GM18519 (cell line): ENCODE measurements at regions not wholly inside any gene's neighbourhood (a gene's known extent, or its start where the extent isn't known, plus 50 kb on each side); places are given as distances from the start of the nearest gene placed in this dataset.
"Not testable (repeated sequence)": the region's sequence is repeated elsewhere in the genome, so short reads cannot be mapped to it uniquely, and the experiment has no call there.

Experiments used
- ATAC-seq: cut with Tn5 transposase; IDR thresholded peaks from one replicate; pipeline ENCODE4 v1.9.1; 2021; ENCODE audit warnings: mild to moderate bottlenecking, moderate library complexity; ENCODE audit not compliant: unreplicated experiment, low FRiP score

DNA sequence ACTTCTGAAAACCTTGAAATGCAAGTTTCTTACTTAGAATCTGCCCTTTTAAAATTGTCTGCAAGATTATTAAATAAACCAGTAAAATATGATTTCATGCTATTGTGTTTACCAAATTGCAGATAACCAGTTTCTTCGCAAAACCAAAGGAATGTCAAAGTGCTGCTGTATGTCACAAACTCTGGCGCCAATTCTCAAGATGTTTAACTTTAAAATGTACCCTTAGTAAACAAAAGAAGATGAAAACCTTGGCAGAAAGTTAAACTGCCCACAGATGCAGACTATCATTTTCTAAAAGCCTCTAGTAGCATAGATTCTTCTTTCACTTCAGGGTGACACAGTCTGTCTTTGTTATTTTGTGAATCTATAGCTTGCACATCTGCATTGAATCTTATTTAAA lies 189.2 kb downstream of the SLITRK6 start:
- ATAC-seq = no peak

DNA sequence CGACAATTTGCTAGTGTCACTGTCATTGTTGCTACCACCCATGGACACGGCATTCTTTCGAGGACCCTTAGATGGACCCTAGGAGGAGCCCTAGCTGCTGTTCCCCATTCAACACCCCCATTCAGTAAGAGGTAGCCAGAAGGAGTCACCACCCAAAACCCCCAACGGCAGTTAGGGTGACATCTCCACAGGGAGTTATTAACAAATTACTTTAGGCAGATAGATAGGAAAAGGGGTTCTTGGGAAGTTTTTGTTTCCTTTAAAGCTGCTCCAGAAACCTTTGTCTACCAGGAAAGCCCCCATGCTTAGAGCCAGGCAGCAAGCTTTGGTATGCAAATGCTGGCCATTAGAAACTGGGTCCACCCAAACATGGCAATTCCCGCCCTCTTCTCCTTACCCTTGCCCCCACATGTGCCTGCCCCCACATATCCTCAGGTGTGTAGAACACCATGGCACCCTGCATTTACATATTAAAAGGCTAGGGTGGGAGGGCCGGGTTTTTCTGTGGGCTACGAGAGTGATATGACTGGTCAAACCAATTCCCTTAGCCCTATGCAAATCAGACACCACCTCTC lies 190.9 kb downstream of the SLITRK6 start:
- ATAC-seq = no peak

- ATAC-seq = no peak
These were observed 195.5 kb downstream of the SLITRK6 start for GRCh38 chr13:85603735-85604134.

GRCh38 chr13:85601526-85601925 lies 197.7 kb downstream of the SLITRK6 start:
- no peak for ATAC-seq

DNA sequence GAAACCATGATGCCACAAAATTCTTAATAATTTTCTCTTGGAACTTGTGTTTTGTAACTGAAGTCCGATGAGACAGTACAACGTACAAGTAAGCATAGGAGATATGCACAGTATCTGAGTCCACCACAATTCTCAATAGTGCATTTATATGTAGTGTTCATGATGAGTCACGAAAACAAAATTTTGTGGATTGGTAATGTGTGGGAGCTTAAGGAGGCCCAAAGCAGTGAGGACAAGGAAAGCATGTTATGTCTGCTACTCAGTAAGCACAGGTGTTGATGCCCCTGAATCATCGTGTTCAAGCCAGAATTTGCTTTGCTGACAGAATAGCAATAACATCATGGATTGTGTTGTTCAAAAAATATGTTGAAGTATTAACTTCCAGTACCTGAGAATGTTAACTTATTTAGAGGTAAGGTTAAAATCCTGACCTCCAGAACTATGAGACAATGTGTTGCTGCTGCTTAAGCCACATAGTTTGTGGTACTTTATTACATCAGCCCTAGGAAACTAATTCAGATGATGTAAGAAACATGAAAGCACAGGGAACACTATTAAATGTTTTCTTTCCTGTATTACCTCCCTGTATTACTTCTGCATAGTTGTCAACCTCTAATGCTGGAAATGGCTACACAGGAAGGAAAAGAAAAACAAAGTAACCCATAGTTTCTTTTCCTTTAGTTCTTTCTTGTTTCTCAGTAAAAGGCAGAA lies 201.3 kb downstream of the SLITRK6 start:
- no peak for ATAC-seq

GRCh38 chr13:85592211-85592610 lies 207.0 kb downstream of the SLITRK6 start:
- ATAC-seq = no peak

DNA sequence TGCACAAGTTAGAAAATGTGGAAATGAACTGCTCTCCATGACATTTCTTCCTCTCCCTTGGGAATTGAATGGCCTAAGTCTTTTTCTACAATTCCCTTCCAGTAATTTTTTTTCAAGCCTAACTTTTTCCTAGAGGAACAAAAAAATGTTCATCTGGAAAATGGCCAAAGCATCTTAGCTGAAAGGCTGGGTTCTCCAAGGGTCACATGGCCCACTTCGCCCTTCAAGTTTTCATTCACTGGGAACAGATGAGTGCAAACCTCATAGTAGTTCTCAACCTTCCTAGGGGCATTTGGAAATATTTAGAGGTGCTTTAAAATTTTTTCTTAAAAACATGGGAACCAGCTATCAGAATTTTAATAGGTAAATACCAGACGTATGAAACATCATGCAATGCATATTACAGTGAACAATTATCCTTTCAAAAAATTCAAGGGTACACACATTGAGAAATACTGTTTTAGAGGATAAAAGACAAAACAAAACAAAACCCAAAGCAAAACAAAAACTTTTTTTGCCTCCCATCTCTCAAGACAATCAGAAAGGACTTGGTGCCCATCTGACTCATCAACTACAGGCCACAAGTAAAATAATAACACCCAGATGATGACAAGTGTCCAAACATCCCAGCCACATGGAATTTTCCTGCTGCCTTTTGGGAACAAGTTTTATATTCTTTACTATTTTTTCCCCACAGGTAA lies 208.8 kb downstream of the SLITRK6 start:
- no peak for ATAC-seq

DNA sequence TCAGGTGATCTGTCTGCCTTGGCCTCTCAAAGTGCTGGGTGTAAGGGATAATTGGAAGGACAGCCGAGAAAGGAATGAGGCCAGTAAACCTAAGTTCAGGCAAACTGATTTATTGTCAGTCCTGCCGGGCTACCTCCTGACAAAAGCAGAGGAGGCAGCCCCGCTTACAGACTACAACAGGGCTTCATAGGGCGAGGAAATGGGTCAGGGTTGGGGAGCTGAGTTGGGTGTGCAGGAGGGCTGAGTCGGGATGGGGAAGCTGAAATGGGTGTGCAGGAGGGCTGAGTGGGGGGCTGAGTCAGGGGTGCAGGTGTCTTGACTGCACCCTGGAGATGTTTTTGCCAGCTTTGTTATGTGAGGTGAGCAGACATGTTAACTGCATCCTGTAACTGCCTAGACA lies 210.2 kb downstream of the SLITRK6 start:
- no peak for ATAC-seq

GRCh38 chr13:85588359-85588758 lies 210.9 kb downstream of the SLITRK6 start:
- ATAC-seq = no peak

- ATAC-seq = no peak
These were observed 212.4 kb downstream of the SLITRK6 start for GRCh38 chr13:85586856-85587255.

GRCh38 chr13:85586422-85586831 lies 212.8 kb downstream of the SLITRK6 start:
- ATAC-seq = no peak

DNA sequence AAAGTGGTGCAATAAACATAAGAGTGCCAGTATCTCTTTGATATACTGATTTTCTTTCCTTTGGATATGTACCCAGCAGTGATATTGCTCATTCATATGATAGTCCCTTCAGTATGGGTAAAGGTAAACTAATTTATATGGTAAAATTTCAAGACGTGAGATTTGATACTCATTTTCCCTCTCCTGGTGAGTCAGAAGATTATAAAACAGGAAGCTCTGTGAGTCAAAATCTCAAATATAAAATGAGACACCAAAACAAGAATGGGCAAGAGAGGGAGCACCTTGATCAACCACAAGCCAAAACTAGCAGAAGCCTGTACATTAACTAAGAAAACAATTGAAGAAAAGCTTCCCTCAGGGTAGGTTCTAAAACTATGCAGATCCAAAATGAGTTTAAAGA lies 216.3 kb downstream of the SLITRK6 start:
- no peak for ATAC-seq

DNA sequence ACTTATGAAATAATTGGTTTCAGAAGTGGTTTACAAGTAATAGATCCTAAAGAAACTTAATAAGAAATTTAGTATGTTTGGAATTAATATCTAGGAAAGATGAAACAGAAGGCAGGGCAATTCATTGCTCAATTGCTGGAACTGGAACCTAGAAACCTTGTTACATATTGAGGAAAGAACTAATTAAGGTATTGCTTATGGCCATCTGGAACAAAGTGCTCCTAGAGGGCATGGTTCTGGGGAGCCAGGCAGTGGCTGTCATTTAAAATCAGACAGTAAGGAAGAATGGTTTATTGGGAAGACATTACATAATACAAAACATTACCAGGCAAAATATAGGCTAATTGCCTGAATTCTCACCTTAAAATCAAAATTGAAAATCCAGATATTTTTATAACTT lies 224.1 kb downstream of the SLITRK6 start:
- no peak for ATAC-seq

DNA sequence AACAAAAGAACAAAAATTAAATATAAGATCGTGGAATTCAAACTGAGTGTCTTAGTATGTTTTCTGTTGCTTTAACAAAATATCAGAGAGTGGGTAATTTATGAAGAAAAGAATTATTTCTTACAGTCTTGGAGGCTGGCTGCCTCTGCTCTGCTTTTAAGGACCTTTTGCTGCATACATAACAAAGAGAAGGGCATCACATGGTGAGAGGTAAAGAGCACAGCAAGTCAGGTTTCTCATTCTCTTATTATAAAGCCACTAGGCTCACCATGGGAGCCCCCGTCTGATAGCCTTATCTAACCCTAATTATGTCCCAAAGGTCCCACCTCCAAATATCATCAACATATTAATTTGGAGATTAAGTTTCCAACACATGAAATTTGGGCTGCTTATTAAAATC lies 231.3 kb downstream of the SLITRK6 start:
- no peak for ATAC-seq

GRCh38 chr13:85565652-85566051 lies 233.6 kb downstream of the SLITRK6 start:
- no peak for ATAC-seq

DNA sequence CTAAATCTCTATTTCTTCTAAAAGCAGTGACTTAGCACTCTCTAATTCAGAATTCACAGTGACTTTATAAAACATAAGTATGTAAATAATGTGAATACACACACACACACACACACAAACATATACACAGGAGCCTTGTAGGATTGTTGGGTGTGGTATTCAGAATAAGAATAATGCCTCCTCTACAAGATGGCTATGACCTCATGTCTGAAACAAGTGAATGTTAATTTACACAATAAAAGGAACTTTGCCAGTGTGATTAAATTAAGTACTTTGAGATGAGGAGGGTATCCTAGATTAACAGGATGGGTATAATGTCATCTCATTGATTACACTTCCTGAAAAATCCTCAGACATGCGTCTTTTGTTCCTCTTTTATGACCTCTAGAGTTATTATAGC lies 234.6 kb downstream of the SLITRK6 start:
- ATAC-seq = no peak

DNA sequence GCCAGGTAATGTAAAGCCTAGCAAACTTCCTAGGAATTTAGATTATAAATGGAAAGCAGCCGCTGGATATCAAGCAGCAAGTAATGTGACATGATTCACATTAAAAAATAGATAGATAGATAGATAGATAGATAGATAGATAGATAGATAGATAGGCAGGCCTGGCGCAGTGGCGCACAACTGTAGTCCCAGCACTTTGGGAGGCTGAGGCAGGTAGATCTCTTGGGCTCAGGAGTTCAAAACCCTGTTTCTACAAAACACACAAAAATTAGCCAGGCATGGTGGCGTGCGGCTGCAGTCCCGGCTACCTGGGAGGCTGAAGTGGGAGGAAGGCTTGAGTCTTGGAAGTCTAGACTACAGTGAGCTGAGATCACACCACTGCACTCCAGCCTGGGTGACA lies 236.9 kb downstream of the SLITRK6 start:
- no peak for ATAC-seq

DNA sequence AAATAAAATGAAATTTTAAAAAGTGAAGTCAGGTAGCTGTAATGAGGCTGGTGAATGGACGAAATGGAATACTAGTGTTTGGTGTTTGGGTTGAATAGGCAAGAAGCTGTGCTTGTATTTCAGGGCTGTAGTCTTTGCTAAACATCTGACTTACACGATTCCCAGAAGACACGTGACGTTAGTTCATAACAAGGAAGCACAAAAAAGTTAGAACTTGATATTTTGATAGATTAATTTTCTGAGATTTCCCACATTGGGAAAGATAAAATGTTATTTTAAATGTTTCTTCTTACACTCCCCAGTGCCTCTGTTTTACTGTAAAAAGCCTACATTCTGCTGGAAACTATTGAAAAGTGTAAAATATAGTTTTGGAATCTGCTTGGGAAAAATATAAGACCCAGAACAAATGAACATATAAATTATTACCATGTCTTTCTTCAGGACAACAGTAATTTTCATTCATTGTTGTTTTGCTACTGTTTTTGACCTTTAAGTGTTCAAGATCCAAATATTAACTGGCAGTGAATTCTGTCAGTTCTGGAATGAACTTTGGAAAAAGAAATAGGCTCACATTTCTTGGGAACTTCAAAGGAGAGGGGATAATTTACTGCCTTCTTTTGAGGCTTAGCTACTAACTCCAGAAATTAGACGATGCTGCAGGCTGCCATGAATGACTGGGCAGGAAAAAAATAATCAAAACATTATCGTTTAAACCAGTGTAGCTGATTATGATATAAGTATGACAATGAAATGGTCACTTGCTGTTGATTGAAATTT lies 241.3 kb downstream of the SLITRK6 start:
- no peak for ATAC-seq

DNA sequence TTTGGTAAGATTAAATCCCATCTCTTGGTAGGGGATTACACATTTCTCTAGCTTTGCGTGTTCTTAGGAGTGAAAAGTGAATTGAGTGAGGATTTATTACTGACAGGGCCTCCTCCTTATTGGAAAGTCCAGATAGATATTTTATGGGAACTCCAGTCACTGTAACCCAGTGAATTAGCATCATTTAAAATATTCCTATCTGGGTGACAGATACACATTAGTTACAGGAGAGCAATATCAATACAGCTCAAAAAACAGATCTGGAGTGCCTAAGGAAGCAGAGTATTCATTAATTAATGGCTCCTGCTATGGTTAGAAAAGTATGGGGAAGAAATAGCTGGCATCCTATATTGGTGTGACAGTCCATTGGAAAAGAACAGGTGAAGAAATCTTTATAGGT lies 248.2 kb downstream of the SLITRK6 start:
- ATAC-seq = no peak

DNA sequence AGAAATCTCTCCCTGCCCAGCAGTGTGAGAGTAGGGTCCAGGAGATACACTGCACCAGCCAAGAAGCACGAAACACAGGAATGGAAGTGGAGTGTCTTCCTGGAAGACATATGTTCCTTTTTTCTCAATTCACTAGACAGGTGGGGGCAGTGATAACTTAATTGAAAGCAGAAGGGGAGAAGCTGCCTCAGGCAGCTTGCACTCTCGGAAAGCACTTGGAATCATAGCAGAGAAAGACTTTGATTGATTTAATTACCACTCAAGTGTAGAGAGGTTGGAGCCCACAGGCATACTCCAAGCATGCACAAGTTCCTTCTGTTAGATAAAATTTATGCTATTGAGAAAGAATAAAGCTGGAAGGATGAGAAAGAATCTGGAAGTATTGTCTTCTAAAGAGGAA lies 249.4 kb downstream of the SLITRK6 start:
- no peak for ATAC-seq

DNA sequence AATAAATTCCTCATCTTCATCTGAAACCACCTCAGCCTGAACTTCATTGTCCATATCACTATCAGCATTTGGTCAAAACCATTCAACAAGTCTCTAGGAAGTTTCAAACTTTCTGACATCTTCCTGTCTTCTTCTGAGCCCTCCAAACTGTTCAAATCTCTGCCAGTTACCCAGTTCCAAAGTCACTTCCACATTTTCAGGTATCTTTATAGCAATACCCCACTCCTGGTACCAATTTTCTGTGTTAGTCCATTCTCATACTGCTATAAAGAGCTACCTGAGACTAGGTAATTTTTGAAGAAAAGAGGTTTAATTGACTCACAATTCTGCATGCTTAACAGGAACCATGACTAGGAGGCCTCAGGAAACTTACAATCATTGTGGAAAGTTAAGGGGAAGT lies 250.4 kb downstream of the SLITRK6 start:
- ATAC-seq = not testable (repeated sequence)
